ENCODE measurements at regions not wholly inside any gene's neighbourhood (a gene's known extent, or its start where the extent isn't known, plus 50 kb on each side); places are given as distances from the start of the nearest gene placed in this dataset.

GRCh38 chr2:111712940-111713515, 171.0 kb downstream of the ANAPC1 start:
- no peak overlapping the region for H3K4me3 ChIP-seq (replicated peaks; ENCODE audit: insufficient read depth, low read length)
- H3K27me3 ChIP-seq (ENCODE audit: insufficient read depth, poor library complexity, severe bottlenecking) = no peaks in the 10 kb centered on the region
- no peak overlapping the region for H3K27ac ChIP-seq (replicated peaks)
- TF ChIP-seq POLR2AphosphoS5 (IDR thresholded peaks at IDR 0.05; ENCODE audit: low read depth) (no peak), SPI1 (IDR thresholded peaks at IDR 0.05; ENCODE audit: borderline replicate concordance, low read depth) (no peak), CTCF (IDR thresholded peaks at IDR 0.05; ENCODE audit: insufficient read depth, low read length) (no peak), GABPA (IDR thresholded peaks at IDR 0.05; ENCODE audit: low read depth) (no peak)
- TF ChIP-seq, protein P1, sequence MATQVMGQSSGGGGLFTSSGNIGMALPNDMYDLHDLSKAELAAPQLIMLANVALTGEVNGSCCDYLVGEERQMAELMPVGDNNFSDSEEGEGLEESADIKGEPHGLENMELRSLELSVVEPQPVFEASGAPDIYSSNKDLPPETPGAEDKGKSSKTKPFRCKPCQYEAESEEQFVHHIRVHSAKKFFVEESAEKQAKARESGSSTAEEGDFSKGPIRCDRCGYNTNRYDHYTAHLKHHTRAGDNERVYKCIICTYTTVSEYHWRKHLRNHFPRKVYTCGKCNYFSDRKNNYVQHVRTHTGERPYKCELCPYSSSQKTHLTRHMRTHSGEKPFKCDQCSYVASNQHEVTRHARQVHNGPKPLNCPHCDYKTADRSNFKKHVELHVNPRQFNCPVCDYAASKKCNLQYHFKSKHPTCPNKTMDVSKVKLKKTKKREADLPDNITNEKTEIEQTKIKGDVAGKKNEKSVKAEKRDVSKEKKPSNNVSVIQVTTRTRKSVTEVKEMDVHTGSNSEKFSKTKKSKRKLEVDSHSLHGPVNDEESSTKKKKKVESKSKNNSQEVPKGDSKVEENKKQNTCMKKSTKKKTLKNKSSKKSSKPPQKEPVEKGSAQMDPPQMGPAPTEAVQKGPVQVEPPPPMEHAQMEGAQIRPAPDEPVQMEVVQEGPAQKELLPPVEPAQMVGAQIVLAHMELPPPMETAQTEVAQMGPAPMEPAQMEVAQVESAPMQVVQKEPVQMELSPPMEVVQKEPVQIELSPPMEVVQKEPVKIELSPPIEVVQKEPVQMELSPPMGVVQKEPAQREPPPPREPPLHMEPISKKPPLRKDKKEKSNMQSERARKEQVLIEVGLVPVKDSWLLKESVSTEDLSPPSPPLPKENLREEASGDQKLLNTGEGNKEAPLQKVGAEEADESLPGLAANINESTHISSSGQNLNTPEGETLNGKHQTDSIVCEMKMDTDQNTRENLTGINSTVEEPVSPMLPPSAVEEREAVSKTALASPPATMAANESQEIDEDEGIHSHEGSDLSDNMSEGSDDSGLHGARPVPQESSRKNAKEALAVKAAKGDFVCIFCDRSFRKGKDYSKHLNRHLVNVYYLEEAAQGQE (IDR thresholded peaks at IDR 0.05; ENCODE audit: insufficient replicate concordance, low read depth) = no peak
- no peak for DNase-seq (ENCODE audit: low read depth in 1 of 2, low spot score in 1 of 2)

- Histone ChIP-seq H3K4me3 (replicated peaks; ENCODE audit: insufficient read depth, low read length) (no peak overlapping the region), H3K27ac (replicated peaks) (no peak overlapping the region), H3K27me3 (ENCODE audit: insufficient read depth, poor library complexity, severe bottlenecking) (no peaks in the 10 kb centered on the region)
- no peak for DNase-seq (ENCODE audit: low read depth in 1 of 2, low spot score in 1 of 2)
- TF ChIP-seq, protein P1 (IDR thresholded peaks at IDR 0.05; ENCODE audit: insufficient replicate concordance, low read depth) = no peak
- no peak for TF ChIP-seq SPI1 (IDR thresholded peaks at IDR 0.05; ENCODE audit: borderline replicate concordance, low read depth)
- TF ChIP-seq GABPA (IDR thresholded peaks at IDR 0.05; ENCODE audit: low read depth) = no peak
Observed at GRCh38 chr2:111715987-111716904, 167.7 kb downstream of the ANAPC1 start.

GRCh38 chr2:111716905-111717775, 166.9 kb downstream of the ANAPC1 start:
- no peak overlapping the region for H3K4me3 ChIP-seq (replicated peaks; ENCODE audit: insufficient read depth, low read length)
- H3K27me3 ChIP-seq (ENCODE audit: insufficient read depth, poor library complexity, severe bottlenecking) = no peaks in the 10 kb centered on the region
- DNase-seq (ENCODE audit: low read depth in 1 of 2, low spot score in 1 of 2) = no peak
- H3K27ac ChIP-seq (replicated peaks) = no peak overlapping the region
- TF ChIP-seq, protein P1 (IDR thresholded peaks at IDR 0.05; ENCODE audit: insufficient replicate concordance, low read depth) = no peak
- no peak for TF ChIP-seq SPI1 (IDR thresholded peaks at IDR 0.05; ENCODE audit: borderline replicate concordance, low read depth)
- TF ChIP-seq GABPA (IDR thresholded peaks at IDR 0.05; ENCODE audit: low read depth) = no peak
- TF ChIP-seq CTCF (IDR thresholded peaks at IDR 0.05; ENCODE audit: insufficient read depth, low read length) = no peak
- no peak for TF ChIP-seq POLR2AphosphoS5 (IDR thresholded peaks at IDR 0.05; ENCODE audit: low read depth)
